Fibroblast of skin of back (primary cell): ENCODE measurements at regions not wholly inside any gene's neighbourhood (a gene's known extent, or its start where the extent isn't known, plus 50 kb on each side); places are given as distances from the start of the nearest gene placed in this dataset.
"Not testable (repeated sequence)": the region's sequence is repeated elsewhere in the genome, so short reads cannot be mapped to it uniquely, and the experiment has no call there.

Experiments used
- DNase-seq: peaks from one replicate; pipeline ENCODE4 v3.0.0-alpha.2; 2013

DNA sequence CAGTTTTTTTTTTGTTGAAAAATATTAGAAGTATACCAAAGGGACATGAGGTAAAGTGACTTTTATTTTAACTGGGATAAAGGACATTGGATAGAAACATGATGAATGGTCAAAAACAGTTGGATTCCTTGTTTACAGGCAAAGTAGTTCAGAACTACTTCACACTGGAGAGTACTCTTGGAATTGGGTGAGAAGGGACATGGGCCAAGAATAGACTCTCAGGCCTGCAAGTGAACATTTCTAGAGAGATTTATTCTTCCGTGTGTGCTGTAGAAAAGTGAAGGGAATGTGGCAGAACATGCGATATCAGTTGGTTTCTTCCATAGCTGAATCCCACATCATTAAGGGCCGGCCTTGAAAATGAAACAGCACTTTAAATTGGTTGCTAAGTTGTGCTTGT is 290.5 kb downstream of the ADGRL2 start:
- no peak for DNase-seq

DNA sequence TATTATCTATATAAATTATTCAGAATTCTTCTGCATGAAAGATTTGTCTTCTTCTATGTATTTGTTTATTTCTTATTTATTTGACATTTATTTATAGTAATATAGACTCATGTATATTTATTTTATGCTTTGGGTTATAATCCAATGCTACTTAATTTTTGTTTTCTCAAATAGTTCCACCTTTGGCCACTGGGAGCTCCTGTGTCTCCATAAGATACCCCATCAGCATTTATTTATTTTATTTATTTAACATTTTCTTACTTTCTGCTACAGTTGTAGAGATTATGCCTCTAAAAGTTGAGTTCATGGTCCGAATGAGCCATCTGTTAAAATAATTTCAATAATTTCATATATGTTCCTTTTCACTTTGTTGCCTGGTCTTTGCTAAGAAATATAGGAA is 289.4 kb downstream of the ADGRL2 start:
- DNase-seq, result no peak

DNA sequence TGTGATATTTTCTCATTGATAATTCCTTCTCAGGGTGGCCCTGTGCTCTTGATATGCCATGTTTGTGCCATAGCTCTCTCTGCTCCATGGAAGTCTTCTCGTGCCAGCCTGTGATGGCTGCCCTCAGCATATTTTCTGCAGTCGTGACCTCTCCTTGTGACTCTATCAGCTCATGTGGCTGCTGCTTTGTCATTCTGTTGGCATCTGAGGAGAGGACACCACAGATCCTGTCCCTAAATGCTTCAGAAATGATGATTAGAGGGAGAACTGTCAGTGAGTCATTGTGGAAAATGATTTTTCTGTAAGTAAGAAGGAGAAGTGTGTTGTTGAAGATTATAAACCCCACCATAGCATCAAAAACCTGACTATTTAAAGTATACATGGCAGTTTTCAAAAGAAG is 286.0 kb downstream of the ADGRL2 start:
- peak; percentile 89 for DNase-seq

DNA sequence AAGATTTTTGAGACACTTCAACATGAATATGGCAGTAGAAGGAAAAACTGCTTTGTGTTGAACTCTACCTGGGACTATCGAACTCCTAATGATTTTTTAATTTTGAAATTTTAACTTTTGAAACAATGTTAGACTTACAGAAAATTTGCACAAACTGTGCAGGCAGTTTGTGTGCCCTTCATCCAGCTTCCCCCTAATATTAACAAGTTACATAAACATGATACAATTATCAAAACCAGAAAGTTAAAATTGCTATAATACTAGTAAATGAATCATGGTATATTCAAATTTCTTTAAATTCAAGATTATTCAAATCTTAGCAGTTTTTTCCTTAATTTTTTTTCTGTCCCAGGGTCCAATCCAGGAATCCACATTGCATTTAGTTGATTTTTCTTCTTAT is 278.9 kb downstream of the ADGRL2 start:
- DNase-seq, result no peak

DNA sequence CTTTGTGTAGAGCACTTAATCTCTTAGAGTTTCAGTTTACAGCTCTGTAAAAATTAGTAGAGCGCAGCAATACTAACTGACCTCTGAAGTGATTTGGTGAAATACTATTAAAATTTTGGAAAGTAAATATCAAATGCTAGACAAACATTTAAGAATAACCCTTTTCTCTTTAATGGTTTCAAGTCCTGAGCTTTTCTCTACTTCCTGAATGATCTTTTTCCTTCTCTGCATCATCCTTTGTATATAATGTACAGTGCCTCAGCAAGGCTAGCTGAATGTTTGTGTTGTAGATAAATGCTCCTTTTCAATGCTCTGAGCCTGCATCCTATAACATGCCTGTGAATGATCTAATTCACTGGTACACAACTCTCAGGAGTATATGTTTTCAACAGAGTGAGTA is 272.9 kb downstream of the ADGRL2 start:
- DNase-seq, result no peak

DNA sequence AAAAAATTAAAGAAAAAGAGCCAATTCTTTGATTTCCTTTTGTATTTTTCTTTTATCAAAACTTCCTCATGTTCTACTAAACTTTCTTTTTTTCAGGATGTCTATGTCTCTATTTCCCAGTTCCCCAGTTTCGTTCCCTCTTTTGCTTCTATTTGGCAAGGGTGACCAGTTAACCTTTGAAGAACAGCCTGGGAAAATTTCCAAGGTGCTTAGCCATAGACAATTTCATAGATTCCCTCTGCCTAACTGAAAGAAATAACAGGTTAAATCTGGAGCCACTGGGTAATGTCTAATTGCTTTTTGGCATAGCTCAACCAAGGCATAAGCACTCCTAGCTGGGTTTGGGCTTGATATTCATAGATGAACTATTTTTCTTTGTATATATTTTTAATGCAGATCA is 272.3 kb downstream of the ADGRL2 start:
- no peak for DNase-seq

DNA sequence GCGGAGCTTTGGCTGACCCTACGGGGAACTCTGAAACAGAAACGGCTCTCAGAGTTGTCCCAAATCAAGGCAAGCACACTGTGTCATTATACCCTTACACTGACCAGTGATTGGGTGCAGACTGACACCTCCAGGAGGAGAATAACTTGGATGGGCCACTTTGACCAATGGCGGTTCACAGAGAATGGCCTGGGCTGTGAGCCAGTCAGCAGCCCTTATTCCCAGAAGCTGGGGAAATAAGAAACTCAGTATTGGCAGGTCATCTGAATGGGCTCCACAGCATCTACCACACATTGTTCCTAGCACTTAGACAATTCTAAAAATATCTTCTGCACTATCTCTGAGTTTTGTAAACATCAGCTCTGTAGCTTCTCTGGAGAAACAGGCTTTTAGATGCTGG is 265.2 kb downstream of the ADGRL2 start:
- no peak for DNase-seq

DNA sequence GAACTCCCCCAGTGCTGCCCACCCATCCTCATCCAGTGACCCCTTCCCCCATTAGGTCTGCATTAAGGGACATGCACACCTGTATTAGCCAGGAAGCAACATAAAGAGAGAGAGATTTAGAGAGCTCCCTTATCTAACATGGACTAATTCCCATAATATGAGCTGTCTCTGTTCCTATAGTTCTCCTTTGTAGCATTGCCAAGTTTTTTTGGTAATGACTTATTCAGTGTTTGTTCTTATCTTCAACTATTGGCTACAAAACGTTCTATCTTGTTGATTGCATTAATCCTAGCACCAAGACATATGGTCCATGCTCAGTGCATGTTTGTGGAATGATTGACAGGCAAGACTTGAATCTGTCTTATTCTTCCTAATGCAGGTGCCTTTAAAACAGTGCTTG is 264.0 kb downstream of the ADGRL2 start:
- no peak for DNase-seq

DNA sequence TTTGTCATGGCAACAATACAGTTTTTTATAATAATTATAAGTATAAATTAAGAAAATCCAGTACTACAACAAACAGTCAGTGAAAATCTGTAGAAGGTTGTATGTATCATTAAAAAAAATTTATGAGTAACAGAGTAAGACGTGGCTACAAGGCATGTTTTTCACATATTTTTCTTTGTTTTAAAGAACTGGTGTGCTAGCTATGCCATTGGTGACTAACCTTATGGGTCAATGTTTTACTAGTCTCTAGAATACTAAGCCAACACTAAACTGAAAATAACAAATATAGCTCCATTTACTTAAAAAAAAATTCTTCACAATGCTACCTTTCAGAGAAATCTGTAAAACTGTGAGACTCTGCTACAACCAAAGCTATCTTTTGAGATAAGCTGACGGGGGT is 261.5 kb downstream of the ADGRL2 start:
- DNase-seq, result peak; percentile 18

DNA sequence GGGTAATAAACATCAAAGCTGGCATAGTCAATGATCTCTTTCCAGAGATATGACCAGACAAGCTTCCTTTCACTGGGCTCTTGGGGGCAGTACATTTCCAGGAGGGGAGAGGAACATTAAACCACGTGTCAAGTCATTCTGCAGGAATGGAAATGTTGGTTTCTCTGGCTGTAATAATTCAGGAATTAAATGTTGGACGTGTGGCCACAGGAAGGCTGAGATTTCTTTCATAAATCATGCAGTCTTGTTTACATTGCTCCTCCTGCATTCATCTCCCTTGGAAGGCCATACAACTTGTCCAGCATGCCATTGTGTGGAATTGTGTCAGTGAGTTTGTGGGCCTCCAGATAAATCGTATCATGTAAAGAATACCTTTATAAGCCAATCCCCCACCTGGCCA is 259.2 kb downstream of the ADGRL2 start:
- DNase-seq, result peak; percentile 61

DNA sequence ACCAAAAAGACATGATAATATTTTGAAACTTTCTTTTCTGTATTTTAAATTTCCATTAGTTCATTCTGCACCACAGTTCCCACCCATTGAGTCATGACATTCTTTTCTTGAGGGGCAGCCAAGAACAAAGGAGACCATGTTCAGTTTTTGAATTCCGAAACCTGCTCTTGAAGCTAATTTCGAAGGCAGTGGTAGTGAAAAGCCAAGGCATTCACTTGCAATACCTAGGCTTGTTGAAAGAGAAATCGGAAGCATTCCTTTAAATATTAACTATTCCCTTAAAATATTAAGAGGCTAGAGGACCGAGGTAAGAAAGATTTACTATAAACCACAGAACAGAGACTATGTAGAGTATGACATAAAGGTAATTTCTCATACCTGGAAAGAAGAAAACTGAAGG is 256.3 kb downstream of the ADGRL2 start:
- DNase-seq, result no peak

DNA sequence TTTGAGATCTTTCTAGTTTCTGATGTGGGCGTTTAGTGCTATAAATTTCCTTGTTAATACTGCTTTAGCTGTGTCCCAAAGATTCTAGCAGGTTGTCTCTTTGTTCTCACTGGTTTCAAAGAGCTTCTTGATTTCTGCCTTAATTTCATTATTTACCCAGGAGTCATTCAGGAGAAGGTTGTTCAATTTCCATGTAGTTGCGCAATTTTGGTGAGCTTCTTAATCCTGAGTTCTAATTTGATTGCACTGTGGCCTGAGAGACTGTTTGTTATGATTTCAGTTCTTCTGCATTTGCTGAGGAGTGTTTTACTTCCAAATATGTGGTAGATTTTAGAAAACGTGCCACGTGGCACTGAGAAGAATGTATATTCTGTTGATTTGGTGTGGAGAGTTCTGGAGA is 254.6 kb downstream of the ADGRL2 start:
- not testable (repeated sequence) for DNase-seq

DNA sequence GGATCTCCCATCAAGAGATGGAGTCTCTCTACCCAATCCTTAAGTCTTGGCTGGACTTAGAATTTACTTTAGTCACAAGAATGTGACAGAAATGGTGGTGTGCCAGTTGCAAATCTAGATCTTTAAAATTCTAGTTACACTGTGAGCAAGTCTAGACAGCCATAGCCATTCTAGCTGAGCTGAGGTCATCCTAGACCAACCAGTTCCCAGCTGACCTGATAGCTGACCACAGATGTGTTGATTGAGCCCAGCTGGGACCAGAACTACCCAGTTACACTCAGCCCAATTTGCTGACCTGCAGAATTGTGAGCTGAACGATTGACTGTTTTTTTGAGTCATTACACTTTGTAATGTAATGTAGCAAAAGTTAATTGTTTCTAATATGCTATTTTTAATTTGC is 251.8 kb downstream of the ADGRL2 start:
- DNase-seq, result no peak

DNA sequence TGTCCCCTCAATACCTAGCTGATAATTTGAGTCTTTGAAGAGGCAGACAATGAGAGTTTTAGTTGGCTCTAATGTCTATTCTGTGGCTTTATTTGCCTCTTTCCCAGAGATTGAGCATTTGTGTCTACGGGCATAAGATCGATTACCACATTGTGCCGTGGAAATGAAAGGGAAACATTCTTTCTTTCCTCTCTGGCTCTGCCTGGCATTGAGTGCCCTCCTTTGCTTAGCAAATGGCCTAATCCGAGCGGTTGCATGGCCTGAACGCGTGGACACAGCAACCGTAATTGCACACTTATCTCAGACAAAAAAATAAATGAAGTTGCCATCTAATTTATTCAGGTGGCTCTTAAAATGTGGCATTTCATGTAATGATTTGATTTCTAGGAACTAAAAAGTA is 247.9 kb downstream of the ADGRL2 start:
- no peak for DNase-seq

DNA sequence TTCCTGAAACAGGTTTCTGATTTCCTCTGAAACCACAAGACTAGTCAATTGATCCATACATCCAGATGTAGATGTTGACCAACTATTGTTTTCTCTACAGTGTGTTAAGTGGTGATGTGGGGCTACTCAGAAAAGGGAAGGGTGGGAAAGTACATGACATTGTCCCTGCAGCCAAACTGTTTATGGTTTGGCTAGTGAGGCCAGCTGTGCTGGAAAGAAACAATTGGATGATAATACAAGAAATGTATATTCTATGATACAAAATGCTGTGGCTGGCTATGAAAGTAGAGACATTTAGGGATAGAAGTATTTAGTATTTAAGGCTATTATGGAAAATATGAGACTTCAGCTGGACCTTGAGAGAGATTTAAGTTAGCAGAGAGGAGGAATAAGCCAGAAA is 244.5 kb downstream of the ADGRL2 start:
- DNase-seq, result no peak

DNA sequence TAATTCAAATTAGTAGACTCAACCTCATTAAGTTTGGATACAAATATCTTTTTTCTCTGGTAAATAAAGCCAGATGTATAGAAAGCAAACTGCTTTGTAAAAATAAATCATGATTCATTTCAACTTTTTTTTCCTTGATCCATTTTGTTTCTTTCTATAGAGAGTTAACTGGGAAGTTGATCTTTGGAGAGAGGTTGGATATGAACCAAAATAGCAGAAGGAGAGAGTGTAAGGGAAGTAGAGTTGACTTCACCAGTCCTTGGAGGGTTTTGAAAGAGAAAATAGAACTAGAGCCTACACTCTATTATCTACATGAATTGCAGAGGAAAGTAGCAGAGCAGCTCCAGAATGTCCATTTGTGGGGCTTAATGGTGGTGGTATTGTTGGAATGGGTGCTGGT is 243.8 kb downstream of the ADGRL2 start:
- DNase-seq, result no peak

DNA sequence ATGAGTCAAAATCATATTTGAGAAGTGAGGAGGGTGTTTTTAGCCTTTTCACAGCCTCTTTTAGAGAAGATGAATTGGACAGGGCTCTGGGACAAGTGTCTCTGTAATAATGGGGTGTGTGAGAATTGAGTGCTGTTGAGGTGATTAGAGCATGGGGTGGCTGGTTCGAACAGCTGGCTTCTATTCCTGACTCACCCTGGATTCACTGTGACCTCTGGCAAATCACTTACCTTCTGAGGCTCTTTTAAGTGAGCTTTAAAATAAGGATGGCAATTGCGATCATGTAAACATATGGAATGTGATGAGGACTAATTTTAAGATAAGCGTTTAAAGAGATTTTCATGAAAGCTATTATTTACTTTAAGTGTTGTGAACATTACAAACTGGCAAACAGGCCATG is 243.4 kb downstream of the ADGRL2 start:
- no peak for DNase-seq

DNA sequence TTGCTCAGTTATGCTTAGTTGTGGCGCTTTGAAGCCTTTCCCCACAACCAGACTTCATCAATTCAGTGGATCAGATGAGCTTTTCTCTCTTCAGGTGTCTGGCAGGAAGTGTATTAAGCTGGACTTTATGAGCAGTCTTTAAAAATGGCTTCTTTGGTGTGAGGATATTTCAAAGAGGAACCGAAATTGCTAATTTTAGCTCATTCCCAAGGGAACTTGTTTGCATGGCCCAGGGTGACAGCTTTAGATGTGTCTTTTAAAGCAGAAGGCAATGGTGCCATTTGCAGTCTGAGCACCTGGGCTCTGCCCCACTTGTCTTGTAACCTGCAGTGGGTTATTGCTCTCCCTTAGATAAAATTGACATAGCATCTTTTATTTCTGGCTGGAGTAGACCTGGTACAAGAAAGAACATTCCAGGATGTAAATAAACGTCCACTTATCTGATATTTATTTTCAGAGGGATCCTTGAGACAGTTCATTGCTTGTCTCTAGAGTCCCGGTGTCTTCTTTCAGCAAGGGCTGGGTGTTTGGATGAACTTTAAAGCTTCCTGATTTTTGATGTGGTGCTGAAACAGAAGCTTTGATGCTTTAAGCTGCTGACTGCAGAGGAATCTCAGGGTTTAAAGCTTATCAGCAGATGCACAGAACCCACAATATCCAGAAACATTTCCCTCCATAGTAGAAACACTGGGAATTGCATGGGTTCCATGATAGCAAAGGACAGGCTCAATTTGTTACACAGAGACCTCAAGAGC is 241.7 kb downstream of the ADGRL2 start:
- DNase-seq, result no peak
